Heart left ventricle (tissue), 13 donors: ENCODE measurements at regions not wholly inside any gene's neighbourhood (a gene's known extent, or its start where the extent isn't known, plus 50 kb on each side); places are given as distances from the start of the nearest gene placed in this dataset.

Source experiments
- POLR2A ChIP-seq, 2 donors: fragments of 450-650 bp; IDR thresholded peaks; one replicate each; pipeline ENCODE4 v1.6.1; 2017; ENCODE audit warnings: antibody characterized with exemption in 2 of 2, mild to moderate bottlenecking in 2 of 2, moderate library complexity in 2 of 2
- TF ChIP-seq, protein P1 (sequence below), 12 donors: fragments of 200-600 bp; sonication (generic) in 4 of 12; IDR thresholded peaks; one replicate each; pipeline versions ENCODE4 v1.5.0 to v1.8.0; 2018 to 2022; ENCODE audit warnings: antibody characterized with exemption in 12 of 12, mild to moderate bottlenecking in 5 of 12
- donor health status: ischemic (EF 13 %, LVEDD 7.1; RV severe dilation, severe dysfunction).
- donor health status: DM: no; HTN: yes; CAD: no.
- donor health status: DM: no; HTN: no; CAD: no.
- donor health status: ischemic (EF 25% LVEDD 6.9; RV normal size, moderate dysfunction).
- donor health status: ischemic (EF 25% LVEDD 5.7; RV mildly dilated, moderate dysfunction).
- donor health status: ischemic (EF 35%, LVEDD 5.7; RV mildly dilated, moderate dysfunction).
- donor health status: nonischemic (EF 11% LVEDD 7.7; RV severe dilation, severe dysfunction).
- donor health status: DM: yes; HTN: yes; CAD: no.
- donor health status: PGD.
- donor health status: ischemic (EF 29% LVEDD 5.4; RV normal size, mild dysfunction).
- donor health status: nonischemic (EF 23%, LVEDD 6.1; RV moderate dilation, normal function).

GRCh38 chr11:128018692-128019091 is 568.7 kb downstream of the ETS1 start:
- TF ChIP-seq, protein P1, sequence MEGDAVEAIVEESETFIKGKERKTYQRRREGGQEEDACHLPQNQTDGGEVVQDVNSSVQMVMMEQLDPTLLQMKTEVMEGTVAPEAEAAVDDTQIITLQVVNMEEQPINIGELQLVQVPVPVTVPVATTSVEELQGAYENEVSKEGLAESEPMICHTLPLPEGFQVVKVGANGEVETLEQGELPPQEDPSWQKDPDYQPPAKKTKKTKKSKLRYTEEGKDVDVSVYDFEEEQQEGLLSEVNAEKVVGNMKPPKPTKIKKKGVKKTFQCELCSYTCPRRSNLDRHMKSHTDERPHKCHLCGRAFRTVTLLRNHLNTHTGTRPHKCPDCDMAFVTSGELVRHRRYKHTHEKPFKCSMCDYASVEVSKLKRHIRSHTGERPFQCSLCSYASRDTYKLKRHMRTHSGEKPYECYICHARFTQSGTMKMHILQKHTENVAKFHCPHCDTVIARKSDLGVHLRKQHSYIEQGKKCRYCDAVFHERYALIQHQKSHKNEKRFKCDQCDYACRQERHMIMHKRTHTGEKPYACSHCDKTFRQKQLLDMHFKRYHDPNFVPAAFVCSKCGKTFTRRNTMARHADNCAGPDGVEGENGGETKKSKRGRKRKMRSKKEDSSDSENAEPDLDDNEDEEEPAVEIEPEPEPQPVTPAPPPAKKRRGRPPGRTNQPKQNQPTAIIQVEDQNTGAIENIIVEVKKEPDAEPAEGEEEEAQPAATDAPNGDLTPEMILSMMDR (IDR thresholded peaks at IDR 0.05) = no peak
- TF ChIP-seq POLR2A (IDR thresholded peaks at IDR 0.05) = no peak
